Vagina (tissue), 2 donors: ENCODE measurements at regions not wholly inside any gene's neighbourhood (a gene's known extent, or its start where the extent isn't known, plus 50 kb on each side); places are given as distances from the start of the nearest gene placed in this dataset.

Experiments used
- CTCF ChIP-seq, 3 experiments: fragments of 450-650 bp in 2 of 3; fragments of 200-600 bp in 1 of 3; sonication (generic) in 1 of 3; IDR thresholded peaks; one replicate each; pipeline ENCODE4 v1.5.1; 2017 to 2019; ENCODE audit warnings: antibody characterized with exemption in 3 of 3, mild to moderate bottlenecking in 2 of 3, moderate library complexity in 2 of 3
- POLR2A ChIP-seq, 2 donors: fragments of 450-650 bp; IDR thresholded peaks; one replicate each; pipeline ENCODE4 v1.6.1; 2017; ENCODE audit warnings: antibody characterized with exemption in 2 of 2, mild to moderate bottlenecking in 2 of 2, moderate library complexity in 2 of 2
- POLR2AphosphoS5 ChIP-seq, 2 donors: sonication (generic); formaldehyde crosslinking; IDR thresholded peaks; one replicate each; pipeline ENCODE4 v1.9.0; 2017; ENCODE audit warnings: antibody characterized with exemption in 2 of 2, mild to moderate bottlenecking in 2 of 2, low read depth in 1 of 2; ENCODE audit not compliant: insufficient read depth in 1 of 2

GRCh38 chr9:1916655-1917054, 98.5 kb upstream of the SMARCA2 start:
- TF ChIP-seq CTCF (IDR thresholded peaks at IDR 0.05): no peak
- TF ChIP-seq POLR2AphosphoS5 (IDR thresholded peaks at IDR 0.05; ENCODE audit: insufficient read depth in 1 of 2, low read depth in 1 of 2): no peak
- TF ChIP-seq POLR2A (IDR thresholded peaks at IDR 0.05): no peak
